AG10803 (cell line): ENCODE measurements at regions not wholly inside any gene's neighbourhood (a gene's known extent, or its start where the extent isn't known, plus 50 kb on each side); places are given as distances from the start of the nearest gene placed in this dataset.

Source experiments
- DNase-seq: peaks from one replicate; pipeline ENCODE4 v3.0.0; 2010; ENCODE audit warnings: low read depth
- H3K4me3 ChIP-seq: 2 replicates; pipeline ENCODE4 v1.5.1; 2011; ENCODE audit warnings: mild to moderate bottlenecking, low read length, control low read depth
- TF ChIP-seq, protein P1 (sequence below): conservative IDR thresholded peaks from 2 replicates; pipeline ENCODE4 v1.5.1; 2011; ENCODE audit warnings: mild to moderate bottlenecking, low read length, control low read depth, inconsistent platforms

DNA sequence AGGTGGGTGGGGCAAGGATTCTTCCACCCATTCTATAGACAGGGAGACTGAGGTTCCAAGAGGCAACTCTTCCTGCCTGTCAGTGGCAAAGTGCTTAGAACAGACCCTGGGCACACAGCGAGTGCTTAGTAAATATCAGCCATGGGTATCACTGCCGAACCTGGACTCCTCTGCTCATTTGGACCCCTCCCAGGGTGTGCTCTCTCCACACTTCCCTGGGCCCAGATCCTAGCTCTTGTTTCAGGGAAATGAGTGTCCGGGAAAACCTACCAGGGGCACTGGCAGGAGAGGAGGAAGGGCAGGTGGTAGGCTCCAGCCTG, 136.3 kb downstream of the CYP26B1 start:
- DNase-seq = no peak

DNA sequence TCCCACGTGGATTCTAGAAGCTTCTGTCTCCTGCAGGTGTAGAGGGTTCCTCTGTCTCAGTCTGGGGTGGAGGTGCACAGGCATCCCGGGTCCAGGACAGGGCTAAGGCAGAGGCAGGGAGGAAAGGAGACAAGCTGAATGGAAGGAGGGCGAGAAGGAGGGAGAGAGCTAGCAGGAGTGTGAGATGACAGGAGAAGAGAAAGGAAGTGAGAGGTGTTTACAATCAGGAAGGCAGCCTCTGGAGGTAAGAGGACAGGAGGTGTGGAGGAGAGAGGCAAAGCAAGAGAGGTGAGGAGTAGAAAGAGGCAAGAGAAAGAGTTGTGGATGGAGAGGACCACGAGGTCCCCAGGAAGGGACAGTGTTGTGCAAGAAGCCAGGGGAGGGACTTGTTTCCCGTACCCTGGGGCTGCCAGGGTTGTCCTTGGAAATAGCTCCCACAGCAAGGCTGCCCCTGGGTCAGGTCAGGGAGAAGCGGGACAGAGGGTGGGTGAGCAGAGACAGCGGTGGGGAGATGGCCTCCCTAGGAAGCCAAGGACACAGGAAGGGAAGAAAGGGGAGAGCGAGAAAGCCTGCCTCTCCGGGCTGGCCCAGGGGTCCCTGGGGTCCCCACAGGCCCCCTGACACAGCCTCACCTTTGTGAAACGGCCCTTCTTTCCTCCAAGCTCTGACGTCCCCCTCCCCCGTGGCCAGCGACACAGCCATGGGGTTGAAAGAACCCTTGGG, 136.9 kb downstream of the CYP26B1 start:
- TF ChIP-seq, protein P1, sequence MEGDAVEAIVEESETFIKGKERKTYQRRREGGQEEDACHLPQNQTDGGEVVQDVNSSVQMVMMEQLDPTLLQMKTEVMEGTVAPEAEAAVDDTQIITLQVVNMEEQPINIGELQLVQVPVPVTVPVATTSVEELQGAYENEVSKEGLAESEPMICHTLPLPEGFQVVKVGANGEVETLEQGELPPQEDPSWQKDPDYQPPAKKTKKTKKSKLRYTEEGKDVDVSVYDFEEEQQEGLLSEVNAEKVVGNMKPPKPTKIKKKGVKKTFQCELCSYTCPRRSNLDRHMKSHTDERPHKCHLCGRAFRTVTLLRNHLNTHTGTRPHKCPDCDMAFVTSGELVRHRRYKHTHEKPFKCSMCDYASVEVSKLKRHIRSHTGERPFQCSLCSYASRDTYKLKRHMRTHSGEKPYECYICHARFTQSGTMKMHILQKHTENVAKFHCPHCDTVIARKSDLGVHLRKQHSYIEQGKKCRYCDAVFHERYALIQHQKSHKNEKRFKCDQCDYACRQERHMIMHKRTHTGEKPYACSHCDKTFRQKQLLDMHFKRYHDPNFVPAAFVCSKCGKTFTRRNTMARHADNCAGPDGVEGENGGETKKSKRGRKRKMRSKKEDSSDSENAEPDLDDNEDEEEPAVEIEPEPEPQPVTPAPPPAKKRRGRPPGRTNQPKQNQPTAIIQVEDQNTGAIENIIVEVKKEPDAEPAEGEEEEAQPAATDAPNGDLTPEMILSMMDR = no peak
- no peak overlapping the region for H3K4me3 ChIP-seq
- DNase-seq = no peak

More for the DNA sequence above, 136.3 kb downstream of the CYP26B1 start:
- H3K4me3 ChIP-seq = no peak overlapping the region
- TF ChIP-seq, protein P1 = no peak

DNA sequence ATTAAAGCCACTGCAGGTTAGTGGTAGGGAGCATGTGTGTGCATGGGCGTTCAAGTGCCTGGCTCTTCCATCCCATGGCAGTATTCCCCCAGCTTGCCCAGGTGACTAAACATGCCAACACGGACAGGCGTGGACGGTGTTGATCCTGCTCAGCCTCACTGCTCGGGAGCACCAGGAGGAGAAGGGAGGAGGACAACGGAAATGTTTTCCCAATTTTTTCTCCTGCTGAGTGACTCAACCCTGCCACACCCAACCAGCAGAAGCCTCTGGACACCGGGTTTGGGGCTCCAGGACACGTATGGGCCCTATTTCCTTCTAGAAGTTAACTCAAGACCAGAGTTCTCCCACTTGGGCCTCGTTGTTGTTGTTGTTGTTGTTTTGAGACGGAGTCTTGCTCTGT, 139.1 kb downstream of the CYP26B1 start:
- no peak for DNase-seq
- no peak overlapping the region for H3K4me3 ChIP-seq
- TF ChIP-seq, protein P1 = no peak

DNA sequence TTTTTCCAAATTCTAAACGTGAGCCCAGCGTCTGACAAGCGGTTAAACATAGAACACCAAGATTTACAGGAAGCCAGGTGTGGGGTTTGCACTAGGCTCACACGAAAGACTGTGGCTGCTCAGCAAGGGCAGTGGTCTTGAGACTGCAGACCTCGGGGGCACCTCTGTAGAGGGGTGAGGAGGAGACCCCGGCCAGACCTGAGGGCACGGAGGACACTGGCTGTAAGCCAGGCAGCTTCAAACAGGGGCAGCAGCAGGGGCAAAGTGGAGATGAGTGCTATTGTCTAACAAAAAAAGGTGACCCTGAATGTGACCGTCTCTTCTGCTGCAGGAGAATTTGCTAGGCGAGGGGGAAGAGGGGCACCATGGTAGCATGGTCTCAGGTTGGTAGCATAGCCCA, 140.3 kb downstream of the CYP26B1 start:
- no peak for DNase-seq
- no peak overlapping the region for H3K4me3 ChIP-seq
- TF ChIP-seq, protein P1 = no peak

DNA sequence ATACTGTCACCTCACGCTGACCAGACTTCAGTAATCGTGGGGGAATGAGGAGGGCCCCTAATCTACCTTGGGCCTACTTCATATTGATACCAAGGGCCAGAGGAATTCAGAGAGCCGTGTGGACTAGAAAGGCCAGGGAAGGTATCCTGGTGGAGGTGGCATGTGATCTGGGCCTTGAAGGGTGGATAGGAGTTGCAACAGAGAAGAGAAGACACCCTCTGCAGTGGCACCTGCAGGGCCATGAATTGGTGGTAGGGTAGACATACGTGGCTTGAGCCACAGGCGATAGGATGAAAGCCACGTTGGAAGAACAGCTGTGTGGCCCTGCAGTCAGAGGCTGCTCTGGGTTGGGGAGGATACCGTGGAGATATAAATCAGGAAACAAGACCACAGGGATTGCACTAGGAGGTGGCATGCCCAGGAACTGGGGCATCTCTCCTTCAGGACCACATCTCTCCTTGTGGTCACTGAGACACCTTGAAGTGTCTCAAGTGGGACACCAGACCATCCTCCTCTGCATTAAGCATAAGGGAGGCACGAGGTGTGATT, 141.4 kb downstream of the CYP26B1 start:
- DNase-seq = no peak
- H3K4me3 ChIP-seq = no peak overlapping the region
- TF ChIP-seq, protein P1 = no peak

DNA sequence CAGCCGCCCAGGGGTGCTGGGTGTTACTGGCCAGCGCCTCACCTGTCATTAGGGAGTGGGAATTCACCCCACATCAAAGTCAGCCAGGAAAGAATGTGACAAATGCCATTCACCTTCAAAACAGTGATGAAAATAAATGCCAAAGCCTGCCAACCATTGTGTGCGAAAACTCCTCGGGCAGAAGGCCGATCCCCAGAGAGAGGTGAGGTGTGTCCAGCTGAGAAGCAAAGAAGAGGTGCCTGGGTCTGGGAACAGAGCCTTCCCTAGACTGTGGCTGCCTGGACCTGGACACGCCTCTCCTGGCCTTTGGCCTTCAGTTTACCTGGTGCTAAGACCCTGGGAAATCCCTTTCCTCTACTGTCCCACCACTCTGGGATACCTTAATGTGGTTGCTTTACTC, 142.7 kb downstream of the CYP26B1 start:
- DNase-seq = no peak
- H3K4me3 ChIP-seq = no peak overlapping the region
- TF ChIP-seq, protein P1 = no peak

DNA sequence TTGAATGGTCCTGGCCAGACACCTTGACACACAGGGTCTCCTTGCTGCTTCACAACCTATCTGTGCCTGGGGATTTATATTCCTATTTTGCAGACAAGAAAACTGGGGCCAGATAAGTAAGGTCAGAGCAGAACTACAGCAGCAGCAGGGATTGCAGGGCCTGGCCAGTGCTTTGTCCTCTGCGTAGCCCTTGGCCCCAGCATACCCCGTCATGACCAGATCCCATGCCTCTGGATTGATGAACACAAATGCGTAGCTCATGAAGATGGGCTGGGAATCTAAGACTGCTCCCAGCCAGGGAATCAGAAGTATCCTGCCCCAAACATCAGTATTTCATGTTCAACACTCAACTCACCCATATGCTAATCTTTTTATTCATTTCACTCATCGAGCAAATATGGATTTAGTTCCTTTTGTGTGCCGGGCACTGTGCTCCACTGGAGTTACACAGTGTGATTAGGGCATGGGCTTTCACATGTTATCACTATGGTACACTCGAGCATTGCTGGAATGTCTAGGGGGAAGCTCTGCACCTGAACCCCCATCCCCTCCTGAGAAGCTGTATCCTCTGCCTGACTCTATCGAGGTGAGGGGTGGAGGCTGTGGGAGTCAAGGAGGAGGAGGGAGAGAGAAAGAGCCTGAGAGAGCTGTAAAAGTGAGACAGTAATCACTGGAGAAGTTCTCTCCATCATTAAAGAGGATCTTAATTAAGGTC, 143.3 kb downstream of the CYP26B1 start:
- TF ChIP-seq, protein P1 = no peak
- no peak overlapping the region for H3K4me3 ChIP-seq
- DNase-seq = no peak
